ENCODE measurements at regions not wholly inside any gene's neighbourhood (a gene's known extent, or its start where the extent isn't known, plus 50 kb on each side); places are given as distances from the start of the nearest gene placed in this dataset.

GRCh38 chr3:106715286-106715685 lies 662.0 kb upstream of the CCDC54 start:
- intact Hi-C loops (cut with DNase I): no loop called here
- no peak for DNase-seq

- intact Hi-C loops (cut with DNase I): no loop called here
- no peak for DNase-seq
Observed at GRCh38 chr3:106717178-106717780, 660.0 kb upstream of the CCDC54 start.

GRCh38 chr3:106719077-106719476 lies 658.2 kb upstream of the CCDC54 start:
- DNase-seq: no peak
- intact Hi-C loops (cut with DNase I): no loop called here

DNA sequence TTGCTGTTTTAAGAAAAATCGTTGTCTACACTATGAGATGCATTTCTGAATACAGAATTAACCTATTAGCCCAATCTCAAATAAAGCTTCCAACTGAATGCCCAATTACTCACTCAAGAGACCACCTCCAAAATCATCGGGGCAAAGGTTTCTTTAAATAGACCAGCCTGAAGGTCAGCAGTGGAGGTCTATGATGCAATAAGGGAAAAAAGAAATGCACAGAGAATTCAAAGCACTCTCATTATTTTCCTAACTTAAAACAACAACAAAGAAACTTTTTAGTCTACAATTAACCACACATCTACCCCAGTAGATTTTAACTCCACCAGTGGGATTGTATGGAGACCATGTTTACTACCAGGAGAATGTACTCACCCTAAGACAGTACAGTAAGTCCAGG lies 657.7 kb upstream of the CCDC54 start:
- no peak for DNase-seq
- intact Hi-C loops (cut with DNase I): no loop called here

DNA sequence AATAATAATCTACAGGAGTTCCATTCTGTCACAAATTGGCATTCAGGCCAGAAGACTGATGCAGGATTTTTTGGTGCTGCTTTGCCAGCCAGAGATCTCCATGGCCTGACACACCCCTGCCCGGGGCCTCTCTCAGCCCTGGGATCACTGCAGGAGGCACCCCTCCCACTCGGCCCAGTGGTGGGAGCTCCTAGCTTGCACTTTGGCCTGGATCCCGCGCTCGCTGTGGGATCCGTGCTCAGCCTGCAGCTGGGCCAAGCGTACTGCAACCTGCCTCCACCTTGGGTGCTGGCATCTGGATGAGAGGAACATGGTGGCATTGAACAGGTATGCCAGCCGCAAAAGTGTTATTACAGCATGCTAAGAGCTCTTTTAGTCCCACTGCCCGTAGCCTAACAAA lies 656.7 kb upstream of the CCDC54 start:
- intact Hi-C loops (cut with DNase I): no loop called here
- no peak for DNase-seq

GRCh38 chr3:106725566-106725965 lies 651.7 kb upstream of the CCDC54 start:
- intact Hi-C loops (cut with DNase I): no loop called here
- DNase-seq: no peak

- no peak for DNase-seq
- intact Hi-C loops (cut with DNase I): no loop called here
Observed at GRCh38 chr3:106728315-106729098, 648.7 kb upstream of the CCDC54 start.

- DNase-seq: no peak
- intact Hi-C loops (cut with DNase I): no loop called here
Observed at GRCh38 chr3:106729481-106729880, 647.8 kb upstream of the CCDC54 start.

GRCh38 chr3:106731230-106731629 lies 646.0 kb upstream of the CCDC54 start:
- intact Hi-C loops (cut with DNase I): no loop called here
- DNase-seq: no peak

GRCh38 chr3:106734712-106735111 lies 642.5 kb upstream of the CCDC54 start:
- intact Hi-C loops (cut with DNase I): no loop called here
- DNase-seq: no peak

- intact Hi-C loops (cut with DNase I): no loop called here
- DNase-seq: no peak
Observed at GRCh38 chr3:106737265-106737664, 640.0 kb upstream of the CCDC54 start.

GRCh38 chr3:106740116-106740515 lies 637.1 kb upstream of the CCDC54 start:
- DNase-seq: no peak
- intact Hi-C loops (cut with DNase I): no loop called here

- no peak for DNase-seq
- intact Hi-C loops (cut with DNase I): no loop called here
Observed at GRCh38 chr3:106745344-106746168, 631.7 kb upstream of the CCDC54 start.

DNA sequence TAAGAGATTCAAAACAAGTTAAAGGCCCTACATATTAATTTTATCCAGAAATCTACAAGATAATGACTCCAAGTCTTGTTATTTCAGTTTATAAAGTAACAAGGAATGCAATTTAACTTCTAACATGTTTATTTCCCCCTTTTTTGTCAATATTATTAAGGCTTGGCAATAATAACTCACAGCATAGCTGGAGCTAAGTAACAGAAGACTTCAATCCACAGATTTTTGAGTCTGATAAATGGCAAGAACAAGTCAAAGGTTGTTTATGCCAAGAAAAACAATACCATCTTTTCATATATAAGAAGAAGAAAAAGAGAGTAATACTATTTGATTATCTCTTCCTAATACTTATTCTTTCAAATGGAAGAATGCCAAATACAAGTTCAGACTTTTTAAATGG lies 631.0 kb upstream of the CCDC54 start:
- DNase-seq: no peak
- intact Hi-C loops (cut with DNase I): no loop called here

GRCh38 chr3:106748472-106749262 lies 628.6 kb upstream of the CCDC54 start:
- DNase-seq: no peak
- intact Hi-C loops (cut with DNase I): no loop called here

DNA sequence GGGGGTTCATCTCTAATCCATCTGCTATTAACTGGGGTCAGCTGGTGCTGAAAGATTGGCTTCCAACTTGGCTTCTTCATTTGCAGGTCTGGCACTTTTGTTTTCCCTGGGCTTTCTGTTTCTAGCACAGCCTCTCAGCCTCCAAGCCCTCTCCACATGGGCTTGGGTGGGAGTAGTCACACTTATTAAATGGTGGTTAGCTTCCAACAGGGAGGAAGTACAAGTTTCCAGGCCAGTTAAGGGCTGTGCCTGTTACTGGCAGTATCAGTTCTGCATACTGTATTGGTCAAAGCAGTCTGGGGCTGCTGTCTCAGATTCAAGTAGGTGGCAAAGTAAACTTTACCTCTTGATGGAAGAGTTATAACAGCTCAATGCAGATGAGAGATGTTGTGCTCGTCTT lies 627.1 kb upstream of the CCDC54 start:
- intact Hi-C loops (cut with DNase I): no loop called here
- no peak for DNase-seq

- no peak for DNase-seq
- intact Hi-C loops (cut with DNase I): no loop called here
Observed at GRCh38 chr3:106755336-106755735, 621.9 kb upstream of the CCDC54 start.

DNA sequence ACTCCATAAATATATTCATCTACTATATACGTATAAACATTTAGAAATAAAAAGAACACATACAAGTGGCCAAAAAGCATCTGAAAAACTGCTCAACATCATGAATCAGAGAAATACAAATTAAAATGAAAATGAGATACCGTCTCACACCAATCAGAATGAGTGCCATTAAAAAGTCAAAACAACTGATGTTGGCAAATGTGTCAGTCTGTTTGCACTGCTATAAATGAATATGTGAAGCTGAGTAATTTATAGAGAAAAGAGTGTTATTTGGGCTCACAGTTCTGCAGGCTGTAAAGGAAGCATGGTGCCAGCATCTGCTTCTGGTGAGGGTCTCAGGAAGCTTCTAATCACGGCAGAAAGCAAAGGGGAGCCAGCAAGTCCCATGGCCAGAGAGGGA lies 620.3 kb upstream of the CCDC54 start:
- intact Hi-C loops (cut with DNase I): no loop called here
- DNase-seq: no peak

- intact Hi-C loops (cut with DNase I): no loop called here
- DNase-seq: no peak
Observed at GRCh38 chr3:106758459-106758858, 618.8 kb upstream of the CCDC54 start.

DNA sequence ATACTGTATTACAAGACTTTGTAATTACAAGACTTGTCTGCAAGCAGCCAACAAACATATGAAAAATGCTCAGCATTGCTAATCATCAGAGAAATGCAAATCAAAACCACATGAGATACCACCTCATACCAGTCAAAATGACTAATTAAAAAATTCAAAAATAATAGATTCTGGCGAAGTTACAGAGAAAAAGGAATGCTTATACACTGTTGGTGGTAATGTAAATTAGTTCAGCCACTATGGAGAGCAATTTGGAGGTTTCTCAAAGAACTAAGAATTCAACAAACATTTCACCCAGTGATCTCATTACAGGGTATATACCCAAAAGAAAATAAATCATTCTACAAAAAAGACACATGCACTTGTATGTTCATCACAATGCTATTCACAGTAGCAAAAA lies 617.5 kb upstream of the CCDC54 start:
- no peak for DNase-seq
- intact Hi-C loops (cut with DNase I): no loop called here
